ENCODE measurements at regions not wholly inside any gene's neighbourhood (a gene's known extent, or its start where the extent isn't known, plus 50 kb on each side); places are given as distances from the start of the nearest gene placed in this dataset.

DNA sequence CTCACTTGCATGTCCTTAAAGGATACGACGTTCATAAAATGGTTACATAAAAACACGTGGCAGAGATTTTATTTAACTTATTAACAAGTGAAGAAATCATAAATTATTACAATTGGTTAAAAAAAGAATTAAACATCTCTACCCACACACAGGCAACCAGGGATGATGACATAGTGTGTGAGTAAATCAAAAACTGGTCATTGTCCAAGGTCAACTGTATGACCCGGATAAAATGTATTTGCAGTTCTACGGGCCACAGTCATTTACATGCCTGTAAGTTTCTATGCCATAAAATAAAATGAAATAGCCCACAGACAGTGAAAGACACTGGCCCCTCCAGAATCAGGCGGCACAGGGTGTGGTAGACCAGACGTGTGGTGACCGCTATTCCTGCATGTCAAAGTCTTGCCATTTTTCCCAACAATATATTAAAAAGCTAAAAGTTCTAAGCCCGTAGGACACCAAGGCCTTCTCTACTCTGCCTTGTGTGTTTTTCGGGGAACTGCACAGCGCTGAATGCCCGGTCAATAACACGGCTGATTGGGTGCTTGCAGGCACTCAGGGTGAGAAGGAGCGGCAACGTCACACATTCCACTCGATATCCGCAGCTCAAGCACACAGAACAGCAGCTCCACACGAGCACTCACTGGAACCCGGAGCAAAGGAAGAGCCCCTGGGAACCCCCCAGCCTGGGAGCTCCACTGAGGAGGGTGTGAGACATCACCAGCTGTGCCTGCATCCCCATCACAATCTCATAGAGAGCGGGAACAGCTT, 143.3 kb upstream of the PPP2R2D start:
- Histone ChIP-seq H3F3A (ENCODE audit: control insufficient read depth, insufficient read depth) (peaks cover 2% of the 10 kb centered on the region; the same call in 1 of the 2 replicates), H3K4me3 (ENCODE audit: low read length) (no peak overlapping the region), H3K4me2 (ENCODE audit: low read length) (no peak overlapping the region), H3K79me2 (ENCODE audit: control insufficient read depth, low read length) (no peaks in the 10 kb centered on the region), H3K4me1 (ENCODE audit: control insufficient read depth, low read length) (peaks cover 42% of the 10 kb centered on the region), H3K36me3 (ENCODE audit: control insufficient read depth, low read length) (no peaks in the 10 kb centered on the region), H4K20me1 (ENCODE audit: control insufficient read depth, insufficient read depth, low read depth, low read length) (no peaks in the 10 kb centered on the region), H3K27me3 (ENCODE audit: control insufficient read depth, low read length) (no peaks in the 10 kb centered on the region), H3K9me2 (replicated peaks; ENCODE audit: control insufficient read depth, low read length) (no peaks in the 10 kb centered on the region), H3K27ac (ENCODE audit: low read depth, low read length) (no peak overlapping the region), H3K9me3 (ENCODE audit: control insufficient read depth, insufficient read depth, low read length) (no peaks in the 10 kb centered on the region)
- no peak for TF ChIP-seq EZH2phosphoT487 (IDR thresholded peaks at IDR 0.05; ENCODE audit: borderline replicate concordance, low read length)

DNA sequence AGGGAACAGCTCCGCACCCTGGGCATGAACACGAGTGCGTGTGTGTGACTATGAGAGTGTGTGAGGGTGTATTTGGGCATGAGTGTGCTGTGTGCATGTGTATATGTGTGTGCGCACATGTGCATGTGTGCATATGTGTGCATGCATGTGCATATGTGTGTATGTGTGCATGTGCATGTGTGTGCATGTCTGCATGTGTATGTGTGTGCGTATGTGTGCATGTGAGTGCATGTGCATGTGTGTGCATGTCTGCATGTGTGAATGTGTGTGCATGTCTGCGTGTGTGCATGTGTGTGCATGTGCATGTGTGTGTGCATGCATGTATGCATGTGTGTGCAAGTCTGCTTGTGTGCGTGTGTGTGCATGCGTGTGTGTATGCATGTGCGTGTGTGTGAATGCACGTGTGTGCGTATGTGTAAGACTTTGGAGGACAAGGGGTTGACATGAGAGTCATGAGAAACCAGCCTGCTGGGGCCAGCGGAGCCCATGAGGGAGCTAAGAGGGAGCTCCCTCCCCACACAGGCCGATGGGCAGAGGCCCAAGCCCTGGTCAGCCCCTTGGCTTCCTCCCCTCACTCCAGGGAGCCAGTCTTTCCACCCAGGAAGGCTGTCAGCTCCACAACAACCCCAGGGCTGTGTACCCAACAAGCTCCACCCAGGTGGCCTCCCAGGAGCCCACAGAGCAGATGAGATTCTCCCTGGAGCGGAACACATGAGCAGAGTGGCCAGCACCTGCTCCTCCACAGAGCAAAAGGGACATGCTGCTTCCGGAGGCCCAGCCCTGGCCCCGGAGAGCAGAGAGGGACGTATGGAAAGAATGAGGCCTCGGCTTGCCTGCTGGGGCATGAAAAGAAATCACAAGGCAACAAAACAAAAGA, 142.5 kb upstream of the PPP2R2D start:
- Histone ChIP-seq H3K4me1 (ENCODE audit: control insufficient read depth, low read length) (peaks cover 51% of the 10 kb centered on the region), H3K9me2 (replicated peaks; ENCODE audit: control insufficient read depth, low read length) (no peaks in the 10 kb centered on the region), H3K36me3 (ENCODE audit: control insufficient read depth, low read length) (no peaks in the 10 kb centered on the region), H3K9me3 (ENCODE audit: control insufficient read depth, insufficient read depth, low read length) (no peaks in the 10 kb centered on the region), H3F3A (ENCODE audit: control insufficient read depth, insufficient read depth) (peaks cover 4% of the 10 kb centered on the region; the same call in 1 of the 2 replicates), H3K4me3 (ENCODE audit: low read length) (no peak overlapping the region), H4K20me1 (ENCODE audit: control insufficient read depth, insufficient read depth, low read depth, low read length) (no peaks in the 10 kb centered on the region), H3K27ac (ENCODE audit: low read depth, low read length) (no peak overlapping the region), H3K27me3 (ENCODE audit: control insufficient read depth, low read length) (no peaks in the 10 kb centered on the region), H3K79me2 (ENCODE audit: control insufficient read depth, low read length) (no peaks in the 10 kb centered on the region), H3K4me2 (ENCODE audit: low read length) (peak overlapping the region; percentile 25; the same call in 1 of the 2 replicates)
- no peak for TF ChIP-seq EZH2phosphoT487 (IDR thresholded peaks at IDR 0.05; ENCODE audit: borderline replicate concordance, low read length)
- TF ChIP-seq, protein P1, sequence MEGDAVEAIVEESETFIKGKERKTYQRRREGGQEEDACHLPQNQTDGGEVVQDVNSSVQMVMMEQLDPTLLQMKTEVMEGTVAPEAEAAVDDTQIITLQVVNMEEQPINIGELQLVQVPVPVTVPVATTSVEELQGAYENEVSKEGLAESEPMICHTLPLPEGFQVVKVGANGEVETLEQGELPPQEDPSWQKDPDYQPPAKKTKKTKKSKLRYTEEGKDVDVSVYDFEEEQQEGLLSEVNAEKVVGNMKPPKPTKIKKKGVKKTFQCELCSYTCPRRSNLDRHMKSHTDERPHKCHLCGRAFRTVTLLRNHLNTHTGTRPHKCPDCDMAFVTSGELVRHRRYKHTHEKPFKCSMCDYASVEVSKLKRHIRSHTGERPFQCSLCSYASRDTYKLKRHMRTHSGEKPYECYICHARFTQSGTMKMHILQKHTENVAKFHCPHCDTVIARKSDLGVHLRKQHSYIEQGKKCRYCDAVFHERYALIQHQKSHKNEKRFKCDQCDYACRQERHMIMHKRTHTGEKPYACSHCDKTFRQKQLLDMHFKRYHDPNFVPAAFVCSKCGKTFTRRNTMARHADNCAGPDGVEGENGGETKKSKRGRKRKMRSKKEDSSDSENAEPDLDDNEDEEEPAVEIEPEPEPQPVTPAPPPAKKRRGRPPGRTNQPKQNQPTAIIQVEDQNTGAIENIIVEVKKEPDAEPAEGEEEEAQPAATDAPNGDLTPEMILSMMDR (IDR thresholded peaks at IDR 0.05; ENCODE audit: low read depth, low read length, poor library complexity, severe bottlenecking) = no peak

DNA sequence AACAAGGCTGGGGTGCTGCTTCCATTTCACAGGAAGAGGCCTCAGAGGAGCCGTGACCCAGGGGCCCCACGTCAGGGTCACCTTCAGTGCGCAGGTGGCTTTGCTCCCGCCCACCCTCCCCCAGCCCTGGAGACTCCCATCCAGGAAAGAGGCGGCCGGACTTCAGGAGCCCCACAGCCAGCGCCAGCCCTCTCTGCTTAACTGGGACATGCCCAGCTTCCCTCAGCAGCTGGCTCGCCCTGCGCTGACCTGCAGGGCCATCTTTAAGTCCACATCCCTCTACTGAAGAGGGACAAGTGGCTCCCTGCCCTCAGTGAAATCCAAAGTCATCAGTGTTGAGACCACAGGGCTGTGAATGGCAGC, 141.9 kb upstream of the PPP2R2D start:
- H3K9me2 ChIP-seq (replicated peaks; ENCODE audit: control insufficient read depth, low read length) = no peaks in the 10 kb centered on the region
- no peaks in the 10 kb centered on the region for H3K36me3 ChIP-seq (ENCODE audit: control insufficient read depth, low read length)
- no peaks in the 10 kb centered on the region for H3K9me3 ChIP-seq (ENCODE audit: control insufficient read depth, insufficient read depth, low read length)
- H3K4me2 ChIP-seq (ENCODE audit: low read length) = peak overlapping the region; percentile 25; the same call in 1 of the 2 replicates
- peaks cover 57% of the 10 kb centered on the region for H3K4me1 ChIP-seq (ENCODE audit: control insufficient read depth, low read length)
- no peak for TF ChIP-seq EZH2phosphoT487 (IDR thresholded peaks at IDR 0.05; ENCODE audit: borderline replicate concordance, low read length)
- TF ChIP-seq, protein P1 (IDR thresholded peaks at IDR 0.05; ENCODE audit: low read depth, low read length, poor library complexity, severe bottlenecking) = no peak
- H3K27ac ChIP-seq (ENCODE audit: low read depth, low read length) = no peak overlapping the region
- H4K20me1 ChIP-seq (ENCODE audit: control insufficient read depth, insufficient read depth, low read depth, low read length) = no peaks in the 10 kb centered on the region
- H3K79me2 ChIP-seq (ENCODE audit: control insufficient read depth, low read length) = no peaks in the 10 kb centered on the region
- H3K27me3 ChIP-seq (ENCODE audit: control insufficient read depth, low read length) = no peaks in the 10 kb centered on the region
- peaks cover 4% of the 10 kb centered on the region for H3F3A ChIP-seq (ENCODE audit: control insufficient read depth, insufficient read depth)
- H3K4me3 ChIP-seq (ENCODE audit: low read length) = no peak overlapping the region

Measured in DOHH2 (cell line).